HG02884 (cell line): ENCODE measurements at regions not wholly inside any gene's neighbourhood (a gene's known extent, or its start where the extent isn't known, plus 50 kb on each side); places are given as distances from the start of the nearest gene placed in this dataset.

Experiments used
- ATAC-seq: cut with Tn5 transposase; IDR thresholded peaks from one replicate; pipeline ENCODE4 v1.9.1; 2021; ENCODE audit warnings: mild to moderate bottlenecking, moderate library complexity; ENCODE audit not compliant: unreplicated experiment

DNA sequence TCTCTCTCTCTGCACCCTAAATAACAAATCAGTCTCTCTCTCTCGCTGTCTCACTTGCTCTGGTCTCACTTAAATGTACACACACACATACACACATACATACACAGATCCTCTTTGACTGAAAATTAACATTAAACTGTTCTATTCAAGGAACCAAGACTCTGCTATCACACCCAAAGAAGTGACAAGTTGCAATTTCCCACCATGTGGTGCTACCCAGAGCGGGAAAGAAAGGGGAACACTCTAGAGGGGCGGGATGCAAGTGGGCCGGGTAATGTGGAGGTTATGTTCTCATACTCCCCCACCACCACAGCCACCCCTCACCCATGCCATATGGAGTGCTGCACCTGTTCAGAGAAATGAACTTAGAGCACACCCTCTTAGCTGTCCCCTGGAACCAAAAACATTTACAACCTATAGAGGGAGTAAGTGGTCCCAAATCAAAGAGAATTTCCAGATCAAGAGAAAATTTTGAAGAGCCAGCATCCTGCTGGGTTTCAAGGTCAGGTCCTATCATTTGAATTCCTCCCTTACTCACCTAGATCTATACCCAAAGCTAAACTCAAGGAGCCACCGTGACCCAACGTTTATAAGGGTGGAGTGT lies 319.4 kb downstream of the BRINP2 start:
- no peak for ATAC-seq

GRCh38 chr1:177488722-177489121 lies 318.0 kb downstream of the BRINP2 start:
- ATAC-seq: no peak

GRCh38 chr1:177487481-177487880 lies 316.7 kb downstream of the BRINP2 start:
- no peak for ATAC-seq

DNA sequence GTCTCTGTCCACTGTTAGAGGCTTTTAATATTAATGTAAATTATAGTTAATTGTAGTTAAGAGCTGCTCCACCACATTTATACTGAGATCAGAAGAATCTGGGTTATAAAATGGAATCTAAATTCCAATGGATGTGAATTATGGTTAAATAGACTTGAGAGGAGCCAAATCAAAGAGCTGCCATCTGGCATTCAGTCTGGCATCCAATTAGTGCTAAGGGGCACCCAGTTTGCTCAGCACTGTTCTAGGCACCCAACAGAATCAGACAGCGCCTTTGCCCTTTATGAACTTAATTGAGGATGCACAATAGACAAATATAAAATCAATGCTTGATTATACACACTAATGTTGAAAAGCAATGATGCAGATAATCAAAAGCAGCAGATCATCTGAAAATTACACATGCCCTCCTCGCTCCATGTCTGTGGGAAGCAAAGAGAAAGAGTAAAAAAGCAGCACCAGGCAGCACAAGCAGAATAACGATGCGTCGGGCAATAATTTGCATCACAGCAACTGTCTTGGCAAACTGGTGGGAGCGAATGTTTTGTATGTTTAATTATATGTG lies 310.1 kb downstream of the BRINP2 start:
- ATAC-seq: no peak

DNA sequence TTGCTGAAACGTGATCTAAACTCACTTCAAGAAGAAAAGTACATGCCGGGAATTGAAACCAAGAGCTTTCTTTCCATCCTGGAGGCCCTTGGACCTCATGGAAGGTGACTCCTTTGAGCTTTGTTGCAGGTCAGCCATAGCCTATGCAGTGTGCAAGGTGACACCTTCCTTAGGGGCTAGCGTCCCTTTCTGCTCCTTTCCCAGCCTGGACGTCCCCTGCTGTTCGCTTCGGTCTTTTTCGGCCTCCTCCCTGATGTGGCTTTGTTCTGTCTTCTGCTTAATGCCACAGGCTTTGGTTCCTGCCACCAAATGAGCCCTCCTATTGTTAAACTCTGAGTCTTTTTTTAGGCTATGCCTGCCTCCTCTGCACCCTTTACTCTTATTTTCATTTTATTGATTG lies 308.8 kb downstream of the BRINP2 start:
- no peak for ATAC-seq

DNA sequence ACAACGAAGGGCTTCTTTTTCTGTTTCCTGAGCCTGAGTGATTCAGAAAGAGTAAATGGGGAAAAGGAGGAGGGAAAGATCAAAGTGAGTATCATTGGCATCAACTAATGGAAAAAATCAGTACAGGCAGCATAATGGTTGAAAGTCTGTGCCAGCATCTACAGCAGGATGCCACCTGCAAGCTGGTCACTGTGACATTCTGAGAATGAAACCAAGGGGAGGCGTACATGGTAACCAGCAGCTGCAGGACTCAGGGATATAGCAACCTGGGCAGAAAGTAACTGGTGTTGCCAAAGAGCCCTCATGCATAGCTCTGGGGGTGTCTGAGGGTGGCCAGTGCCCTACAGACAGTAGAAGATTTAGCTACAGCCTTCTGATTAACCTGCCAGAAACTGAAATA lies 305.9 kb downstream of the BRINP2 start:
- no peak for ATAC-seq

DNA sequence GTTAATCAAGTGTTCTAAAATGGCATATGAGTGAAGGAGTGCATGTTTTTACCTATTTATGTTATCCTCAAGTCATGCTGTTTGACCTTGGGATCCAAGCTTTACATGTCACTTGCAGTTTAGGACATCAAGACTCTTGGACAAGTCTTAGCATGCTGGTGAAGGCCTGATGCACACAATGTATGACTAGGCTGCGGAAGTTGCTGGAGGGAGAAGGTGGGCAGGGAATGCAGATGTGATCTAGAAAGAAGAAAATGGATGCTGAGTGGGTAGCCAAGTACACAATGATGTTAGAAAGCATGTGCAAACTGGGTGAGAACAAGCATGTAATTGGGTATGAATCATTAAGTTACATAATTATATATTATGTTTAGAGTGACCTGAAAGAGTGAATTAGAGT lies 301.8 kb downstream of the BRINP2 start:
- no peak for ATAC-seq

GRCh38 chr1:177471244-177471643 lies 300.5 kb downstream of the BRINP2 start:
- ATAC-seq: no peak

- ATAC-seq: no peak
Measured at GRCh38 chr1:177469519-177469918, 298.8 kb downstream of the BRINP2 start.

DNA sequence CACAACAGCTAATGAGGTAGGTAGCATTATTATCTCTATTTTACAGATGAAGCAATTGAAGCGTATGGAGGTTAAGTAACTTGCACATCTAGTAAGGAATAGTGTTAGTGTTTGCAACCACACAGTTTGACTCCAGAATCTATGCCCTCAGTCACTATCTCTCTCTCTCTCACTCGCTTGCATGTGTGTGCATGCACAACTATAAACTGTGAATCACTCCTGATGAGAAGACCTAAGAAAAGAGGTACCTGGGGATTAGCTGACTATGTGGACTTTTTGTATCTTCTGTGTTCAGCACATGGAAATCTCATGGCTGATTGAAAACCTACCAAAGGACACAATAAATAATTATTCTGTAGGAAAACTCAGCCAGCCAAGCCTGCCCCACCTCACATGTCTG lies 295.5 kb downstream of the BRINP2 start:
- ATAC-seq: no peak

DNA sequence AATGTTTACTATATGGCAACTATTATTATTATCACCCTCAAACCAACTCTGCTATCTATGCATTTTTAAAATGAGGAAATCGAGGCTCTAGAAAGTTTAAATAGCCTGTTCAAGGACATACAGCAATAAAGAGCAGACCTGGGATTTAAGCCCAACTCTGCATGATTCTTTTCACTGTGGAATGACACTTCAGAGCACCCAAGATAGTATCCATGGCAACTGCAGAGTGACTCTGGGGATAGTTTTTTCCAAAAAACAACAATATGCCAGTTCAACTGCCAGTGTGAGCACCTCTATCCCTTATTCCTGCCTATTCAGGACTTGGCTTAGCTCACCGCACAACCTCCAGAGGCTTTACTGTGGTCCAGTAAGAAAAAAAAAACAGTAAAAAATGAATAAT lies 293.9 kb downstream of the BRINP2 start:
- no peak for ATAC-seq

GRCh38 chr1:177451191-177451590 lies 280.4 kb downstream of the BRINP2 start:
- ATAC-seq: no peak

DNA sequence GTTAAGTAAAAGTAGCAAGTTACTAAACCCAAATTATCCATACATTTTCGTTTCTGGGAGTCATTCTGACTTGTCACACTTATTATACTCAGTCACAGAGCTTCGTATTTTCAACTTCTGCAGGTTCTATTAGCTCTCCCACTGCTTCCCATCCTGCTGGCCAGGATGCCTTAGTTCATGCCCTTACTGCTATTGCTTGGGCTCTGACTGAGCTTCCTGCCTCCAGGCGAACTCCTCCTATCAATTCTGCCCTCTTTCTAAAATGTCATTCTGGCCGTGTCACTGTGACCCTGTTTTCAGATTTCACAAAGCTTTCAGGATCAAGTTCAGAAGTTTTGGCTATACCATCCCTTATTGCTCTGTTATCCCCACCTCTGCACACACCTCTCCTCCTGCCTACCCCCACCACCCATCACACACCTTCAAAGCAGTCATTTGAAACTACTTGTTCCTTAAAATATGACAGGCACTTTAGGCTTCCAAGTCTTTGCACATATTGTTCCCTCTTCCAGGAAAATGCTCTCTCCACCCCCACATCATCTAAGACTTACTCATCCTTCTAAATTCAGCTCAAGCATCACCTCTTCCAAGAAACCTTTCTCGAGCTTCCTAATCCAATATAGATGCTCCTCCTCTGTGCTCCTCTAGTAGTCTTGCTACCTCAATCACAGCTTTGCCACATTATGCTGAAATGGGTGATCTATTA lies 278.0 kb downstream of the BRINP2 start:
- ATAC-seq: no peak

DNA sequence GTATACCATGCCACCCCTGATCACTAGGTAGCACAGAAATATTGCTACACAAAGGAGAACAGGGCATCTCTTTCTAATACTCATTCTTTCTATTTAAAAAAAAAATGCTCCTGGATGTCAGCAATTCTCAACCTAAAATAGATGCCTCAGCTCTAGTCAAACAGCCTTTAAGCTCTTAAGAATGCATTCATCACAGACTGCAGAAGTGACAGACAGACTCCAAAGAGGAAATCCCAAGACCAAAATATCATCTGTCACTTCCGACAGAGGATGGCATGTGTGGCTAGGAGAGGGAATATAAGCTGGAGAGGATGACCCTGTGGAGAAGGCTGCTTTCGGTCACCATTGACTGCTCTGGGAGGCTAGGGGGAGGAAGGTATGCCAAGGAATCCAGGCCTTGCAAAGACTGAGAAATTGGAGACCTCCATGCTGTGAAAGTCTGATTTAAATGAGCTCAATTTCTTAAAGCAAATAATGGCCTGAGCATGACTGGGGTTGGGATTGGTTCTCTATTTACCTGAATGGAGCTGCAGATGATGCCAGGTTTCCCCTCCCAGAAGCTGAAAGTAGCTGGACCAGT lies 277.4 kb downstream of the BRINP2 start:
- ATAC-seq: no peak

- ATAC-seq: no peak
Measured at GRCh38 chr1:177444997-177445746, 274.4 kb downstream of the BRINP2 start.

- ATAC-seq: no peak
Measured at GRCh38 chr1:177443003-177443402, 272.2 kb downstream of the BRINP2 start.

- no peak for ATAC-seq
Measured at GRCh38 chr1:177442584-177442983, 271.8 kb downstream of the BRINP2 start.

DNA sequence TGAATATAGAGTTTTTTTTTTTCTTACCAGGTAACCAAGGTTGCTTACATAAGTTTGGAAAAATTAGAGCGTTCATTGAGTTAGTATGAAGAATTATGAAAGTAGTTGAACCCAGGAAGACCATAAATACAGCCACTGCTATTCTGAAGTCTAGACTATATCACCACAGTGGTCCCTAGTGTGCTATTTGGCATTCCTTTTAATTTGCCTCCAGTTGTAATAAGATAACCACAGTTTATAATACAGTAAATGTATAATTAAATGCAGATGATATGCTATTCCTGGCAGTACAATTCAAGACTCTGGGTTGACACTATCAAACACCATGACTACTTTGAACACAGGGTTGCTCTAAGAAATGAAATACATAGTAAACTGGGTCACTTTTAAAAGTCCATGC lies 270.5 kb downstream of the BRINP2 start:
- ATAC-seq: no peak

DNA sequence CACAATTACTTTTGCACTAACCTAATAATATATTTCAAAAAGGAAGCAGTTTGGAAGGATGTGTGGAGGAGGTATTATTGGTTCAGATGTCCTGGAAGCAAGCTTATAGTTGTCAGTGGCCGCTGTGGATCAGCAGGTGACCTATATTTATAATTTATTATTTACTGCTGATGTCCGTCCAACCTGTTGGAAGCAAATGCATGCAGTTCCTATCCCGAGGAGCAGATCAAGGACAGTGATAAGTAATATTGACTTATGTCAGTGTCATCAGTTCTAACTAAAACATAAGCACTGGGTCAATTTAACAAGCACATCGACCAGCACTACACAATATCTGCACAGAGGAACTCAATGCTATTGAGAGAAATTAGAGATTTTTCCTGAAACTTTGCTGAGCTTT lies 270.1 kb downstream of the BRINP2 start:
- ATAC-seq: no peak

GRCh38 chr1:177439301-177439700 lies 268.5 kb downstream of the BRINP2 start:
- ATAC-seq: no peak

DNA sequence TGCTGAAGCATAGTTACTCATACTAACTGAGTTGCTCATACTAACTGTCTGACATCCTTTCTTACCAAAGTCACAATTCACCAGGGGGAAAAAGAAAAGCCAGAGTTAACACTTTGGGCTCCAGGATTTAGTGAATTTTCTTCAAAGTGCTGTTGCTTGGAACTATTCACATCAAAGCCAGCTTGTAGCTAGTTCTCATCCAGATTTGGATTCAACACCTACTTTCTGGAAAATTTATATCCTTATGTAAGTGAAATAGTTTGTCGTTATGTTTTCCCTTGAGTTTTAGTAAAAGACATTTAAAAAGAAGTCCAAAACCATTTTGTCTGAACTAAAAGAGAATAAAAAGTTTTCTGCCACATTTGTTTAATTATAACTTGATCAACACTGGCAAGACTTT lies 264.6 kb downstream of the BRINP2 start:
- ATAC-seq: no peak

GRCh38 chr1:177432897-177433296 lies 262.1 kb downstream of the BRINP2 start:
- no peak for ATAC-seq
